ENCODE measurements at regions not wholly inside any gene's neighbourhood (a gene's known extent, or its start where the extent isn't known, plus 50 kb on each side); places are given as distances from the start of the nearest gene placed in this dataset.
A peak's percentile ranks its signal among the peaks of the same experiment; 100 is the strongest.
"Not testable (repeated sequence)": the region's sequence is repeated elsewhere in the genome, so short reads cannot be mapped to it uniquely, and the experiment has no call there.

- DNase-seq (ENCODE audit: low spot score) = no peak
These were observed 103.3 kb upstream of the DST start for GRCh38 chr6:56745971-56746370.

GRCh38 chr6:56745081-56745480 lies 102.4 kb upstream of the DST start:
- no peak for DNase-seq (ENCODE audit: low spot score)

GRCh38 chr6:56744528-56744927 lies 101.8 kb upstream of the DST start:
- no peak for DNase-seq (ENCODE audit: low spot score)

GRCh38 chr6:56742122-56742791 lies 99.6 kb upstream of the DST start:
- DNase-seq (ENCODE audit: low spot score) = no peak

GRCh38 chr6:56741472-56741871 lies 98.8 kb upstream of the DST start:
- DNase-seq (ENCODE audit: low spot score) = no peak

- no peak for DNase-seq (ENCODE audit: low spot score)
These were observed 97.4 kb upstream of the DST start for GRCh38 chr6:56739836-56740815.

GRCh38 chr6:56736804-56737203 lies 94.1 kb upstream of the DST start:
- no peak for DNase-seq (ENCODE audit: low spot score)

- DNase-seq (ENCODE audit: low spot score) = no peak
These were observed 91.6 kb upstream of the DST start for GRCh38 chr6:56734335-56734734.

GRCh38 chr6:56733211-56733697 lies 90.6 kb upstream of the DST start:
- no peak for DNase-seq (ENCODE audit: low spot score)

- no peak for DNase-seq (ENCODE audit: low spot score)
These were observed 89.8 kb upstream of the DST start for GRCh38 chr6:56732517-56732916.

- peak; percentile 66 for DNase-seq (ENCODE audit: low spot score)
These were observed 88.2 kb upstream of the DST start for GRCh38 chr6:56730663-56731529.

GRCh38 chr6:56729719-56730118 lies 87.0 kb upstream of the DST start:
- peak; percentile 59 for DNase-seq (ENCODE audit: low spot score)

GRCh38 chr6:56729166-56729565 lies 86.5 kb upstream of the DST start:
- not testable (repeated sequence) for DNase-seq (ENCODE audit: low spot score)

- peak; percentile 60 for DNase-seq (ENCODE audit: low spot score)
These were observed 84.6 kb upstream of the DST start for GRCh38 chr6:56727097-56727850.

GRCh38 chr6:56725254-56725653 lies 82.6 kb upstream of the DST start:
- DNase-seq (ENCODE audit: low spot score) = no peak

- peak; percentile 51 for DNase-seq (ENCODE audit: low spot score)
These were observed 81.8 kb upstream of the DST start for GRCh38 chr6:56724455-56724854.

GRCh38 chr6:56720882-56721281 lies 78.2 kb upstream of the DST start:
- no peak for DNase-seq (ENCODE audit: low spot score)

GRCh38 chr6:56720202-56720601 lies 77.5 kb upstream of the DST start:
- DNase-seq (ENCODE audit: low spot score) = not testable (repeated sequence)

GRCh38 chr6:56719315-56720058 lies 76.8 kb upstream of the DST start:
- DNase-seq (ENCODE audit: low spot score) = not testable (repeated sequence)

GRCh38 chr6:56718236-56718635 lies 75.5 kb upstream of the DST start:
- DNase-seq (ENCODE audit: low spot score) = no peak

GRCh38 chr6:56716229-56716628 lies 73.5 kb upstream of the DST start:
- DNase-seq (ENCODE audit: low spot score) = no peak
